GM21619 (cell line): ENCODE measurements at regions not wholly inside any gene's neighbourhood (a gene's known extent, or its start where the extent isn't known, plus 50 kb on each side); places are given as distances from the start of the nearest gene placed in this dataset.

ENCODE experiments used
- ATAC-seq: cut with Tn5 transposase; IDR thresholded peaks from one replicate; pipeline ENCODE4 v1.9.1; 2021; ENCODE audit not compliant: unreplicated experiment

- no peak for ATAC-seq
These were observed 68.5 kb upstream of the NXT1 start for GRCh38 chr20:23282111-23282510.

GRCh38 chr20:23279836-23280235, 70.8 kb upstream of the NXT1 start:
- no peak for ATAC-seq

GRCh38 chr20:23278172-23278571, 72.4 kb upstream of the NXT1 start:
- ATAC-seq: no peak

DNA sequence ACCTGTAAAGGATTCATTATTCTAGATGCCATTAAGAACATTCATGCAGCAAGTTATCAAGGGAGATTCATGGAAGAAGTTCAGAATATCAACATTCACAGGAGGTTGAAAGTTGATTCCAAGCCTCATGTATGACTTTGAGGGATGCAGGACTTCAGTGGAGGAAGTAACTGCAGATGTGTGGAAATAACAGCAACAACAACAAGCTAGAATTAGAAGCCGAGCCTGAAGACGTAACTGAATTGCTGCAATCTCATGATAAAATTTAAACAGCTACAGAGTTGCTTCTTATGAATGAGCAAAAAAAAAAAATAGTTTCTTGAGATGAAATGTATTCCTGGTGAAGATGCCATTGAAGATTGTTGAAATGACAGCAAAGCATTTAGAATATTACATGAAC, 73.3 kb upstream of the NXT1 start:
- ATAC-seq: no peak

DNA sequence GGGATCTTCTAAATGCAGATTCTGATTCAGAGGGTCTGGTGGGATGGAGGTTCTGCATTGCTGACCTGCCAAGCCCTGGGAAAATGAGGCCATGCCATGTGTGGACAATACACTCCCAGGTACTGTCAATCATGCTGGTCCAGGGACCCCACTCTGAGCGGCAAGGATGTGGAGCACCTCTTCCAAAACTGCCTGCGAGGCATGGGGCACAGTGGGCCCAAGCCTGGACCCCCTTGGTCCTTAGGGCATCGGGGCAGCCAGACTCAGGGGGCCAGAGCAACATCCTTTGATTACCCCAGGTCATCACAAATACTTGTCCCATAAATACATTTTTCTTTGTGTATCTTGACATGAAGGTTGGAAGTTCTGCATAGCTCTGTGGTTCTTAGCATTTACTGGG, 76.8 kb upstream of the NXT1 start:
- ATAC-seq: no peak

- no peak for ATAC-seq
These were observed 78.2 kb upstream of the NXT1 start for GRCh38 chr20:23272176-23273029.

GRCh38 chr20:23270382-23270911, 80.1 kb upstream of the NXT1 start:
- ATAC-seq: no peak

GRCh38 chr20:23269954-23270353, 80.6 kb upstream of the NXT1 start:
- no peak for ATAC-seq

GRCh38 chr20:23268792-23269354, 81.7 kb upstream of the NXT1 start:
- no peak for ATAC-seq

- no peak for ATAC-seq
These were observed 82.7 kb upstream of the NXT1 start for GRCh38 chr20:23267909-23268308.

- no peak for ATAC-seq
These were observed 83.8 kb upstream of the NXT1 start for GRCh38 chr20:23266530-23267398.

DNA sequence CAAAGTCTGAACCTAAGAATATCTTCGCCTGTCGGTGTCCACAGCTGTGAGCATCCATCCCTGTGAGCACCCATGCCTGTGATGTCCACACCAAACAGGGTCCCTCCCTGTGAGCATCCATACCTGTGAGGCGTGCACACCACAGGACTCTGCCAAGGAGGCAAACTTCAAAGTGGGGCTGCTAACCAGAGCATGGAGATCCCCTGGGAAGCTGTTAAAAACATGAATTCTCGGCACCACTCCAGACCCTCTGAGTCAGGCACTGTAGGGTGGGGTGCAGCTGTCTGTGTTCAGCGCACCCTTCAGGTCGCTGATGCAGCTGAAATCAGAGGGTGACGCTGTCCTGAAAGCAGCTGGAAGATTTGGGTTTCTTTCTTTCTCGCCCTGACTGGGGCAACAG, 85.4 kb upstream of the NXT1 start:
- ATAC-seq: no peak

DNA sequence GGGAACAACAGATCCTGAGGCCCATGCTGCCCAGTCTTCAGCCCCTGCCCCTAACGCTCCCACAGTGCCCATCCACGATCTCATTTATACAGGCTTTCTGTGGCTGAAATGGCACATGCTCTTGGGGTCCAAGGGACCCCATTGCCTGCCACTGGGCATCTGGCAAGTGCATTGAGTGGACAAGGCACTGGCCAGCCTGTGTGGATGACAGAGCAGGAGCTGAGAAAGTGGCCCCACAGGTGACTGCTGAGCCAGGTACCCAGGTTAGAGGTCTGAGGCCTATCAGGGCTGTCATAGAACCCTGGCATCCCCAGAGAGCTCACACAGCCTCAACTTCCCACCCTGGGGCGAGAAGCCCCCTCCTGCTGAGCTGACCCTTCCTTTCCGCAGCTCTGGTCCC, 86.0 kb upstream of the NXT1 start:
- no peak for ATAC-seq

DNA sequence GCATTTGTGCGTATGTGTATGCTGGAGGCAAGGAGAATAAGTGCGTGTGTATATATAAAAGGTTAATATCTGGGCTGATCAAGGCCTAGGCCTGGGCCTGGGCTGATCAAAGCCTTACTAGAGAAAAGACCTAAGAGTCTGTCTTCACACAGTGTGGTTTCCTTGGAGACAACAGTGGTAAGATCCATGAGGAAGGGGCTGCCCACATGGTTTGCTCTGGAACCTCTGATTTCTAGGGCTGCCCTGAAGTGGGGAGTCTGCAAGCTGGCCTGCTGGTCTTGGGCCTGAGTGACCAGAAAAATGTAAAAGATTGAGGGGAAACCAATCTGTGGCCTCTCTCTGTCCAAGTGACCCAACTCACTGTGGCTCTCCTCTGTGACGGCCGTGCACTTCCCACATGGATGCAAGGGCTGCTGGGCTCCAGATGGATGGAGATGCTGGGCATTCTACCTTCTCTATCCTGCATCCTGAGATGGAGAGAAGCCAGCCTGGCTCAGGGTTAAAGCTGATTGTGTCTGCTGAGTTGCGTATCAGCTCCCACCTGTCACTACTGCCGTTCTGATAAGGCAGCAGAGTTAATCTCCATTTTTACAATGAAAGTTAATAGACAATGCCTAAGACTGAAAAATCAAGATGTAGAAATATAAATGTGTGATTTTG, 90.3 kb upstream of the NXT1 start:
- ATAC-seq: no peak

GRCh38 chr20:23258747-23259121, 91.9 kb upstream of the NXT1 start:
- ATAC-seq: no peak

GRCh38 chr20:23257848-23258746, 92.5 kb upstream of the NXT1 start:
- no peak for ATAC-seq

GRCh38 chr20:23257106-23257761, 93.4 kb upstream of the NXT1 start:
- ATAC-seq: no peak

- ATAC-seq: no peak
These were observed 94.7 kb upstream of the NXT1 start for GRCh38 chr20:23255716-23256385.

GRCh38 chr20:23255106-23255505, 95.5 kb upstream of the NXT1 start:
- no peak for ATAC-seq
